ENCODE measurements at regions not wholly inside any gene's neighbourhood (a gene's known extent, or its start where the extent isn't known, plus 50 kb on each side); places are given as distances from the start of the nearest gene placed in this dataset.

GRCh38 chr12:115222220-115222619 is 538.2 kb upstream of the TBX3 start:
- DNase-seq (ENCODE audit: low spot score): no peak

GRCh38 chr12:115216301-115216700 is 532.3 kb upstream of the TBX3 start:
- no peak for DNase-seq (ENCODE audit: low spot score)

- DNase-seq (ENCODE audit: low spot score): no peak
Observed at GRCh38 chr12:115215544-115215943, 531.6 kb upstream of the TBX3 start.

GRCh38 chr12:115213538-115214016 is 529.6 kb upstream of the TBX3 start:
- peak; percentile 25 for DNase-seq (ENCODE audit: low spot score)

- no peak for DNase-seq (ENCODE audit: low spot score)
Observed at GRCh38 chr12:115213118-115213517, 529.1 kb upstream of the TBX3 start.

GRCh38 chr12:115212356-115212755 is 528.4 kb upstream of the TBX3 start:
- no peak for DNase-seq (ENCODE audit: low spot score)

GRCh38 chr12:115210533-115211252 is 526.7 kb upstream of the TBX3 start:
- peak; percentile 24 for DNase-seq (ENCODE audit: low spot score)

- DNase-seq (ENCODE audit: low spot score): no peak
Observed at GRCh38 chr12:115209230-115209629, 525.3 kb upstream of the TBX3 start.

GRCh38 chr12:115208098-115208497 is 524.1 kb upstream of the TBX3 start:
- no peak for DNase-seq (ENCODE audit: low spot score)

GRCh38 chr12:115207216-115207915 is 523.4 kb upstream of the TBX3 start:
- DNase-seq (ENCODE audit: low spot score): no peak

GRCh38 chr12:115206801-115207200 is 522.8 kb upstream of the TBX3 start:
- DNase-seq (ENCODE audit: low spot score): no peak

GRCh38 chr12:115205755-115206308 is 521.9 kb upstream of the TBX3 start:
- DNase-seq (ENCODE audit: low spot score): no peak

GRCh38 chr12:115204957-115205754 is 521.2 kb upstream of the TBX3 start:
- DNase-seq (ENCODE audit: low spot score): no peak

- no peak for DNase-seq (ENCODE audit: low spot score)
Observed at GRCh38 chr12:115203701-115204100, 519.7 kb upstream of the TBX3 start.

- DNase-seq (ENCODE audit: low spot score): no peak
Observed at GRCh38 chr12:115201966-115202365, 518.0 kb upstream of the TBX3 start.

- no peak for DNase-seq (ENCODE audit: low spot score)
Observed at GRCh38 chr12:115199831-115200230, 515.9 kb upstream of the TBX3 start.

GRCh38 chr12:115194857-115195256 is 510.9 kb upstream of the TBX3 start:
- no peak for DNase-seq (ENCODE audit: low spot score)

- no peak for DNase-seq (ENCODE audit: low spot score)
Observed at GRCh38 chr12:115194448-115194847, 510.5 kb upstream of the TBX3 start.

- no peak for DNase-seq (ENCODE audit: low spot score)
Observed at GRCh38 chr12:115191342-115191741, 507.4 kb upstream of the TBX3 start.

- no peak for DNase-seq (ENCODE audit: low spot score)
Observed at GRCh38 chr12:115190010-115190770, 506.2 kb upstream of the TBX3 start.

- no peak for DNase-seq (ENCODE audit: low spot score)
Observed at GRCh38 chr12:115185506-115185905, 501.5 kb upstream of the TBX3 start.

GRCh38 chr12:115183752-115184151 is 499.8 kb upstream of the TBX3 start:
- DNase-seq (ENCODE audit: low spot score): no peak

Data from putamen (tissue), 1 donor.